ENCODE measurements at regions not wholly inside any gene's neighbourhood (a gene's known extent, or its start where the extent isn't known, plus 50 kb on each side); places are given as distances from the start of the nearest gene placed in this dataset.

DNA sequence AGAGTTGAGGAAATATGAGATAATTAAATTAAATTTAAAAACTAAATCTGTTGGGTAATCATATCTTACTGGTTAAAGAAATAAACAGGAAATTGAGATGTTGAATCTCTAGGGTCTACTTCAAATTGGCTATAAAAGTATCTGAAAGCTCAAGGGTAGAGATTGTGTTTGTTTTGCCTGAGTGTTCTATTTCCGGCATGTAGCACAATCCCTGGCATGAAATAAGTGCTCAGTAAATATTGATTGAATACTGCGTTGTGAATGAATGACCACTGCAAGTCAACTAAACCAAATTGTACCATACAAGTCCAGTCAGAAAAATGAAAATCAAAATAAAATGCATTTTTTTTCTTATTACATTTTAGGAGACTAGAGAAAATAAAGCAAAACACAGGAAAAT, 709.8 kb downstream of the EPM2A start:
- TF ChIP-seq, protein P1, sequence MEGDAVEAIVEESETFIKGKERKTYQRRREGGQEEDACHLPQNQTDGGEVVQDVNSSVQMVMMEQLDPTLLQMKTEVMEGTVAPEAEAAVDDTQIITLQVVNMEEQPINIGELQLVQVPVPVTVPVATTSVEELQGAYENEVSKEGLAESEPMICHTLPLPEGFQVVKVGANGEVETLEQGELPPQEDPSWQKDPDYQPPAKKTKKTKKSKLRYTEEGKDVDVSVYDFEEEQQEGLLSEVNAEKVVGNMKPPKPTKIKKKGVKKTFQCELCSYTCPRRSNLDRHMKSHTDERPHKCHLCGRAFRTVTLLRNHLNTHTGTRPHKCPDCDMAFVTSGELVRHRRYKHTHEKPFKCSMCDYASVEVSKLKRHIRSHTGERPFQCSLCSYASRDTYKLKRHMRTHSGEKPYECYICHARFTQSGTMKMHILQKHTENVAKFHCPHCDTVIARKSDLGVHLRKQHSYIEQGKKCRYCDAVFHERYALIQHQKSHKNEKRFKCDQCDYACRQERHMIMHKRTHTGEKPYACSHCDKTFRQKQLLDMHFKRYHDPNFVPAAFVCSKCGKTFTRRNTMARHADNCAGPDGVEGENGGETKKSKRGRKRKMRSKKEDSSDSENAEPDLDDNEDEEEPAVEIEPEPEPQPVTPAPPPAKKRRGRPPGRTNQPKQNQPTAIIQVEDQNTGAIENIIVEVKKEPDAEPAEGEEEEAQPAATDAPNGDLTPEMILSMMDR (IDR thresholded peaks at IDR 0.05): no peak
- TF ChIP-seq SIN3A (IDR thresholded peaks at IDR 0.05; ENCODE audit: borderline replicate concordance, insufficient read depth, low read depth, low read length): no peak
- no peak for TF ChIP-seq TCF7L2 (IDR thresholded peaks at IDR 0.05; ENCODE audit: low read depth, low read length)
- TF ChIP-seq POLR2AphosphoS5 (IDR thresholded peaks at IDR 0.05; ENCODE audit: low read depth, low read length): no peak
